RKO (cell line): ENCODE measurements at regions not wholly inside any gene's neighbourhood (a gene's known extent, or its start where the extent isn't known, plus 50 kb on each side); places are given as distances from the start of the nearest gene placed in this dataset.

Experiments used
- DNase-seq: peaks from one replicate; pipeline ENCODE4 v3.0.0-alpha.2; 2016; ENCODE audit warnings: low spot score

GRCh38 chr13:86946734-86947133, 724.4 kb upstream of the SLITRK5 start:
- no peak for DNase-seq

GRCh38 chr13:86954341-86954740, 716.8 kb upstream of the SLITRK5 start:
- no peak for DNase-seq

- DNase-seq, result no peak
Observed at GRCh38 chr13:86960876-86961275, 710.3 kb upstream of the SLITRK5 start.

GRCh38 chr13:86974251-86974994, 696.7 kb upstream of the SLITRK5 start:
- no peak for DNase-seq

GRCh38 chr13:86974995-86975328, 696.2 kb upstream of the SLITRK5 start:
- peak; percentile 3 for DNase-seq

GRCh38 chr13:86976521-86977324, 694.4 kb upstream of the SLITRK5 start:
- peak; percentile 49 for DNase-seq

- DNase-seq, result no peak
Observed at GRCh38 chr13:86986448-86986847, 684.7 kb upstream of the SLITRK5 start.

GRCh38 chr13:86992251-86992650, 678.9 kb upstream of the SLITRK5 start:
- DNase-seq, result no peak

- DNase-seq, result no peak
Observed at GRCh38 chr13:87003265-87003664, 667.9 kb upstream of the SLITRK5 start.

GRCh38 chr13:87005511-87005910, 665.7 kb upstream of the SLITRK5 start:
- DNase-seq, result no peak

- DNase-seq, result no peak
Observed at GRCh38 chr13:87035526-87035925, 635.6 kb upstream of the SLITRK5 start.

GRCh38 chr13:87042946-87043345, 628.2 kb upstream of the SLITRK5 start:
- peak; percentile 19 for DNase-seq

- peak; percentile 3 for DNase-seq
Observed at GRCh38 chr13:87052731-87053130, 618.4 kb upstream of the SLITRK5 start.

- DNase-seq, result no peak
Observed at GRCh38 chr13:87057807-87058520, 613.2 kb upstream of the SLITRK5 start.

- no peak for DNase-seq
Observed at GRCh38 chr13:87058786-87059329, 612.3 kb upstream of the SLITRK5 start.

- no peak for DNase-seq
Observed at GRCh38 chr13:87078947-87079795, 592.0 kb upstream of the SLITRK5 start.

- no peak for DNase-seq
Observed at GRCh38 chr13:87080100-87080779, 590.9 kb upstream of the SLITRK5 start.

- no peak for DNase-seq
Observed at GRCh38 chr13:87084192-87084591, 587.0 kb upstream of the SLITRK5 start.

- DNase-seq, result no peak
Observed at GRCh38 chr13:87087741-87088140, 583.4 kb upstream of the SLITRK5 start.

- peak; percentile 15 for DNase-seq
Observed at GRCh38 chr13:87089391-87089790, 581.8 kb upstream of the SLITRK5 start.

GRCh38 chr13:87093399-87093798, 577.8 kb upstream of the SLITRK5 start:
- DNase-seq, result no peak
